ENCODE measurements at regions not wholly inside any gene's neighbourhood (a gene's known extent, or its start where the extent isn't known, plus 50 kb on each side); places are given as distances from the start of the nearest gene placed in this dataset.

GRCh38 chr5:128629157-128629556 lies 91.1 kb upstream of the FBN2 start:
- TF ChIP-seq POLR2A (IDR thresholded peaks at IDR 0.05; ENCODE audit: extremely low read depth, insufficient read length) (no peak), CTCF (IDR thresholded peaks at IDR 0.05; ENCODE audit: low read depth, low read length) (no peak), MAX (IDR thresholded peaks at IDR 0.05; ENCODE audit: low read depth, low read length) (no peak)
